H1 (cell line): ENCODE measurements at regions not wholly inside any gene's neighbourhood (a gene's known extent, or its start where the extent isn't known, plus 50 kb on each side); places are given as distances from the start of the nearest gene placed in this dataset.

ENCODE experiments used
- CTCF ChIA-PET: fragments of 300-600 bp; sonication (Branson Sonifier 250); formaldehyde crosslinking; loops from one replicate; lab custom pipeline; 2021; ENCODE audit not compliant: partially characterized antibody; lab: Charles Lee
- POLR2A ChIA-PET: fragments of 300-600 bp; sonication (Branson Sonifier 250); formaldehyde crosslinking; loops from one replicate; lab custom pipeline; 2021; ENCODE audit warnings: inconsistent platforms; ENCODE audit not compliant: partially characterized antibody; lab: Charles Lee
- DNase-seq, 2 experiments: peaks; one replicate each; pipeline versions ENCODE4 v3.0.0 to v3.0.0-alpha.2; 2010 to 2022; ENCODE audit warnings: low spot score in 2 of 2, low read depth in 1 of 2, mixed read lengths in 1 of 2
- FAIRE-seq: peaks from 2 replicates; lab custom pipeline; 2011; peaks lifted over from hg19 to GRCh38; lab: Jason Lieb, UNC
- H2AFZ ChIP-seq: 2 replicates; pipeline ENCODE4 v1.8.1; 2012; ENCODE audit warnings: low read length, inconsistent platforms
- H2AK5ac ChIP-seq: 2 replicates; pipeline ENCODE4 v1.6.1; 2013; ENCODE audit warnings: low read depth, low read length
- H2BK120ac ChIP-seq: replicated peaks from 2 replicates; pipeline ENCODE3; 2013; ENCODE audit warnings: low read depth, low read length, inconsistent platforms
- H2BK12ac ChIP-seq: 2 replicates; pipeline ENCODE4 v1.6.1; 2013; ENCODE audit warnings: low read depth, low read length
- H2BK15ac ChIP-seq: 2 replicates; pipeline ENCODE4 v1.6.1; 2013; ENCODE audit warnings: low read length
- H2BK20ac ChIP-seq: 2 replicates; pipeline ENCODE4 v1.6.1; 2013; ENCODE audit warnings: low read length
- H2BK5ac ChIP-seq: 2 replicates; pipeline ENCODE4 v1.6.1; 2013; ENCODE audit warnings: low read depth, low read length
- H3K14ac ChIP-seq: 2 replicates; pipeline ENCODE4 v1.6.1; 2013; ENCODE audit warnings: inconsistent platforms; ENCODE audit not compliant: insufficient read length
- H3K18ac ChIP-seq: 2 replicates; pipeline ENCODE4 v1.6.1; 2013; ENCODE audit warnings: low read length; ENCODE audit errors: extremely low read depth
- H3K23ac ChIP-seq: 2 replicates; pipeline ENCODE4 v1.6.1; 2013; ENCODE audit warnings: inconsistent platforms; ENCODE audit not compliant: insufficient read length
- H3K23me2 ChIP-seq: 2 replicates; pipeline ENCODE4 v1.6.1; 2013; ENCODE audit warnings: low read depth, low read length
- H3K27ac ChIP-seq: 2 replicates; pipeline ENCODE4 v1.6.1; 2011; ENCODE audit warnings: low read depth, low read length, inconsistent platforms
- H3K27me3 ChIP-seq, 4 experiments: replicated peaks in 1 of 4; 1 replicate in 1 of 4; 2 replicates in 3 of 4; pipeline versions ENCODE4 v1.6.1 to v1.8.1; 2011 to 2013; ENCODE audit warnings: low read length in 3 of 4, mild to moderate bottlenecking in 3 of 4, inconsistent platforms in 2 of 4, mixed read lengths in 2 of 4, moderate library complexity in 1 of 4; ENCODE audit not compliant: control insufficient read depth in 3 of 4, insufficient read depth in 3 of 4; ENCODE audit errors: extremely low read depth in 1 of 4
- H3K36me3 ChIP-seq, 4 experiments: 2 replicates each; pipeline versions ENCODE4 v1.6.1 to v1.8.1; 2011 to 2013; ENCODE audit warnings: mild to moderate bottlenecking in 4 of 4, low read length in 3 of 4, moderate library complexity in 2 of 4, control low read depth in 1 of 4, inconsistent platforms in 1 of 4; ENCODE audit not compliant: insufficient read depth in 4 of 4, control insufficient read depth in 2 of 4
- H3K4ac ChIP-seq: replicated peaks from 2 replicates; pipeline ENCODE3; 2013; ENCODE audit warnings: low read length, low read depth, mixed read lengths, inconsistent platforms; ENCODE audit not compliant: insufficient read length
- H3K4me1 ChIP-seq, 4 experiments: replicated peaks in 1 of 4; 1 replicate in 1 of 4; 2 replicates in 3 of 4; pipeline versions ENCODE4 v1.6.1 to v1.8.1; 2011 to 2013; ENCODE audit warnings: low read length in 3 of 4, inconsistent platforms in 2 of 4, mixed read lengths in 1 of 4; ENCODE audit not compliant: insufficient read depth in 4 of 4, control insufficient read depth in 3 of 4
- H3K4me2 ChIP-seq, 2 experiments: 2 replicates each; pipeline versions ENCODE4 v1.6.1 to v1.8.1; 2011 to 2013; ENCODE audit warnings: low read depth in 2 of 2, low read length in 2 of 2, control low read depth in 1 of 2, inconsistent platforms in 1 of 2, mild to moderate bottlenecking in 1 of 2; ENCODE audit not compliant: insufficient read depth in 1 of 2
- H3K4me3 ChIP-seq, 4 experiments: fragments of 200-600, 300-600 bp in 1 of 4; sonication (generic), shearing (Covaris generic), sonication (Bioruptor Twin) in 1 of 4; 2 replicates each; pipeline versions ENCODE4 v1.5.1 to v1.8.1; 2011 to 2016; ENCODE audit warnings: low read length in 4 of 4, low read depth in 3 of 4, control low read depth in 2 of 4, inconsistent platforms in 2 of 4, mild to moderate bottlenecking in 2 of 4, mixed read lengths in 1 of 4, moderate library complexity in 1 of 4; ENCODE audit not compliant: insufficient read depth in 2 of 4; ENCODE audit errors: extremely low read depth in 1 of 4
- H3K56ac ChIP-seq: replicated peaks from 2 replicates; pipeline ENCODE3; 2013; ENCODE audit warnings: low read depth, mild to moderate bottlenecking, mixed read lengths, low read length, inconsistent platforms; ENCODE audit not compliant: insufficient read length
- H3K79me1 ChIP-seq: 2 replicates; pipeline ENCODE4 v1.6.1; 2013; ENCODE audit warnings: low read depth, low read length, control low read depth
- H3K79me2 ChIP-seq, 2 experiments: 2 replicates each; pipeline versions ENCODE4 v1.6.1 to v1.8.1; 2012 to 2013; ENCODE audit warnings: low read length in 2 of 2, mild to moderate bottlenecking in 2 of 2, inconsistent platforms in 1 of 2; ENCODE audit not compliant: insufficient read depth in 2 of 2, control insufficient read depth in 1 of 2
- H3K9ac ChIP-seq, 4 experiments: replicated peaks in 1 of 4; 1 replicate in 1 of 4; 2 replicates in 3 of 4; pipeline versions ENCODE4 v1.6.1 to v1.8.1; 2011 to 2013; ENCODE audit warnings: low read depth in 3 of 4, low read length in 3 of 4, control low read depth in 2 of 4, mild to moderate bottlenecking in 2 of 4, moderate library complexity in 2 of 4, inconsistent platforms in 1 of 4; ENCODE audit errors: extremely low read depth in 1 of 4
- H3K9me3 ChIP-seq, 2 experiments: 2 replicates each; pipeline versions ENCODE4 v1.6.1 to v1.8.1; 2012 to 2013; ENCODE audit warnings: mild to moderate bottlenecking in 2 of 2, moderate library complexity in 2 of 2, control low read depth in 1 of 2, inconsistent platforms in 1 of 2, low read depth in 1 of 2, low read length in 1 of 2, mixed read lengths in 1 of 2; ENCODE audit not compliant: insufficient read depth in 2 of 2
- H4K20me1 ChIP-seq, 2 experiments: replicated peaks in 1 of 2; 2 replicates each; pipeline versions ENCODE3 to v1.8.1; 2011 to 2013; ENCODE audit warnings: inconsistent platforms in 2 of 2, low read length in 2 of 2, mild to moderate bottlenecking in 1 of 2; ENCODE audit not compliant: insufficient read depth in 2 of 2, control insufficient read depth in 1 of 2
- H4K5ac ChIP-seq: 2 replicates; pipeline ENCODE4 v1.6.1; 2013; ENCODE audit warnings: low read length, low read depth, mixed read lengths, inconsistent platforms; ENCODE audit not compliant: insufficient read length
- H4K8ac ChIP-seq: 2 replicates; pipeline ENCODE4 v1.8.0; 2013; ENCODE audit warnings: mild to moderate bottlenecking, moderate library complexity, low read length, inconsistent platforms; ENCODE audit not compliant: insufficient read depth; ENCODE audit errors: extremely low read depth
- H4K91ac ChIP-seq: replicated peaks from 2 replicates; pipeline ENCODE3; 2013; ENCODE audit warnings: low read length, mixed read lengths, inconsistent platforms; ENCODE audit not compliant: insufficient read length
- JUN ChIP-seq: IDR thresholded peaks from 2 replicates; pipeline ENCODE4 v1.6.1; 2011; ENCODE audit warnings: low read depth, mild to moderate bottlenecking, improper control_type of control experiment, low read length
- RNF2 ChIP-seq: fragments of 200-900, 300-1000 bp; sonication (generic); IDR thresholded peaks from 2 replicates; pipeline ENCODE4 v1.7.1; 2016; ENCODE audit warnings: borderline replicate concordance, low read depth, mild to moderate bottlenecking, antibody characterized with exemption, low read length; ENCODE audit not compliant: poor library complexity, severe bottlenecking; ENCODE audit errors: missing control alignments
- WGBS, 2 experiments: shearing (Covaris generic) in 1 of 2; methylation state at CpG; one replicate each; pipeline versions ENCODE4 v1.1.6 to v1.1.7; 2013 to 2015; ENCODE audit warnings: low lambda C conversion rate in 2 of 2, mixed read lengths in 2 of 2, inconsistent platforms in 1 of 2, low coverage in 1 of 2, missing lambda C conversion rate in 1 of 2; ENCODE audit not compliant: insufficient replicate concordance in 2 of 2, insufficient coverage in 1 of 2, insufficient read length in 1 of 2; ENCODE audit errors: extremely low coverage in 1 of 2, missing lambda C conversion rate in 1 of 2; 5-methylcytosine and 5-hydroxymethylcytosine counted together

GRCh38 chr14:48333221-48333920 is 658.0 kb upstream of the MDGA2 start:
- Histone ChIP-seq H3K4ac (no peak overlapping the region), H3K23ac (no peak overlapping the region), H3K23me2 (no peaks in the 10 kb centered on the region), H3K79me2 (no peaks in the 10 kb centered on the region)
- POLR2A ChIA-PET, result no interaction called here
- TF ChIP-seq RNF2 (no peak), JUN (no peak)
- TF ChIP-seq, all 59 proteins: peak for 0
- H3K4me3 ChIP-seq, result no peak overlapping the region
- H3K9me3 ChIP-seq, result no peaks in the 10 kb centered on the region
- 92% methylated on average over 2 of the region's 2 CpGs; no CpG with 5 or more reads in 1 of the 2 experiments for WGBS, 2 experiments
- H2BK12ac ChIP-seq, result no peak overlapping the region
- H4K8ac ChIP-seq, result no peak overlapping the region
- CTCF ChIA-PET, result no interaction called here
- FAIRE-seq (no peak), DNase-seq (no peak)
- H3K4me1 ChIP-seq, result no peaks in the 10 kb centered on the region
- no peak overlapping the region for H3K56ac ChIP-seq
- no peak overlapping the region for H3K27ac ChIP-seq
- no peak overlapping the region for H2AK5ac ChIP-seq
- no peaks in the 10 kb centered on the region; the same call in 1 of the 2 replicates for H3K79me1 ChIP-seq
- no peak overlapping the region for H4K5ac ChIP-seq
- H2BK5ac ChIP-seq, result no peak overlapping the region
- H4K20me1 ChIP-seq, result no peaks in the 10 kb centered on the region
- no peak overlapping the region for H3K18ac ChIP-seq
- no peak overlapping the region for H2BK120ac ChIP-seq
- no peaks in the 10 kb centered on the region for H3K27me3 ChIP-seq
- H2AFZ ChIP-seq, result no peak overlapping the region
- no peak overlapping the region for H3K4me2 ChIP-seq
- no peak overlapping the region for H2BK15ac ChIP-seq
- H2BK20ac ChIP-seq, result no peak overlapping the region
- no peak overlapping the region for H3K14ac ChIP-seq
- H3K9ac ChIP-seq, result no peak overlapping the region
- no peak overlapping the region for H4K91ac ChIP-seq
- no peaks in the 10 kb centered on the region for H3K36me3 ChIP-seq
